Adrenal gland (tissue), 5 donors: ENCODE measurements at regions not wholly inside any gene's neighbourhood (a gene's known extent, or its start where the extent isn't known, plus 50 kb on each side); places are given as distances from the start of the nearest gene placed in this dataset.

ENCODE experiments used
- CTCF ChIP-seq, 6 experiments: fragments of 450-650 bp in 4 of 6; fragments of 200-600 bp in 2 of 6; sonication (generic) in 1 of 6; IDR thresholded peaks; 1 replicate in 5 of 6; 2 replicates in 1 of 6; pipeline versions ENCODE4 v1.5.1 to v1.8.0; 2016 to 2021; ENCODE audit warnings: antibody characterized with exemption in 6 of 6, mild to moderate bottlenecking in 2 of 6, moderate library complexity in 1 of 6
- POLR2A ChIP-seq, 2 donors: fragments of 450-650 bp; IDR thresholded peaks; one replicate each; pipeline ENCODE4 v1.6.1; 2017; ENCODE audit warnings: antibody characterized with exemption in 2 of 2, mild to moderate bottlenecking in 2 of 2, moderate library complexity in 1 of 2
- donor health status: DM: no; HTN: no; CAD: no.

- TF ChIP-seq CTCF (IDR thresholded peaks at IDR 0.05) (no peak), POLR2A (IDR thresholded peaks at IDR 0.05) (no peak)
Measured at GRCh38 chr3:28835751-28836150, 445.1 kb upstream of the RBMS3 start.
